ENCODE measurements at regions not wholly inside any gene's neighbourhood (a gene's known extent, or its start where the extent isn't known, plus 50 kb on each side); places are given as distances from the start of the nearest gene placed in this dataset.

DNA sequence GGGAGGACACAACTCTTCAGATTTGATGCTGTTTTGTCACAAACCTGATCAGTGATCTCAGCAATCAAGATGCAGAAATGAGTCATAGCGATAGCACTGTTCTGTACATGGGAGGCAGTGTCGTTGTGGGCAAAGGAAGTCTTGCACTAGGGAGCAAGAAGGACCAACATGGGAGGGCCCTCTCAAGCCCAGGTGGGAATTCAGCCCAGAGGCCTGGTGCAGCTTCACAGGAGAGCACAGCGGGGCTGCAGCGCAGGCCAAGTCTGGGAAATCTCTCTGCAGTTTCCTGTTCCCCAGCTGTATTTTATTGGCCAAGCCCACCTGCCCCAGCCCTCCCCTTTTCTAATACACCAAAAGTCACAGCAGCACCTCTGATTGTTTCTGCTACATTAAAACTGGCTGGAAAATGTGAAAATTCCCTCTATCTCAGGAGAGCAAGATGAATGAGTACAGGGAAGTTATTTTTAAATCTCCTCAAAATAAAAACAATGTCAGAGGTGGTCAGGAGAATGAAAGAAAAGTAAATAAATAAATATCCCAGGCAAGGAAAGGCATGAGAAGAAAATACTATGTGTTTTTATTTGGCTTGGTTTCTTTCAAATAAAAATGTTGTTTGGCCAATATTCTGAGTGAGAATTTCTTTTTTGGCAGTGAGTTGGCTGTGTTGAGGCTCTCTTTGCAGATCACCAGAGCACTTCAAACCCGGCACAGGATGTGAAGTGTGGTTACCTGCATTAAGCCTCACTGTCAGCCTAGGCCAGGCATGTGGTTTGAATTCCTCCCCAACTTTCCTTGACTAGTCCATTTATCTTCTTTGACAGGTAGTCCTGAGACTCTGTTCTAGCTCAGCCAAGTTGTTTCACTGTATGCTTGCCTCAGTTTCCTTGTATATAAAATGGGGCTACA is 422.1 kb downstream of the PLPP3 start:
- in situ Hi-C loops (cut with MboI; ENCODE audit: low pct_unique_long_range_greater_than_20kb, low sequenced_read_pairs, unreplicated experiment) = no loop called here
- TF ChIP-seq CTCF (IDR thresholded peaks at IDR 0.05; ENCODE audit: extremely low read depth, insufficient read depth, missing control alignments) = no peak
- no peak for DNase-seq (ENCODE audit: low spot score)

GRCh38 chr1:56153276-56153675 is 426.1 kb downstream of the PLPP3 start:
- in situ Hi-C loops (cut with MboI; ENCODE audit: low pct_unique_long_range_greater_than_20kb, low sequenced_read_pairs, unreplicated experiment) = no loop called here
- TF ChIP-seq CTCF (IDR thresholded peaks at IDR 0.05; ENCODE audit: extremely low read depth, insufficient read depth, missing control alignments) = no peak
- DNase-seq (ENCODE audit: low spot score) = no peak

- DNase-seq (ENCODE audit: low spot score) = no peak
- no peak for TF ChIP-seq CTCF (IDR thresholded peaks at IDR 0.05; ENCODE audit: extremely low read depth, insufficient read depth, missing control alignments)
- in situ Hi-C loops (cut with MboI; ENCODE audit: low pct_unique_long_range_greater_than_20kb, low sequenced_read_pairs, unreplicated experiment) = no loop called here
These were observed 426.7 kb downstream of the PLPP3 start for GRCh38 chr1:56152635-56153034.

- in situ Hi-C loops (cut with MboI; ENCODE audit: low pct_unique_long_range_greater_than_20kb, low sequenced_read_pairs, unreplicated experiment) = no loop called here
- DNase-seq (ENCODE audit: low spot score) = no peak
- no peak for TF ChIP-seq CTCF (IDR thresholded peaks at IDR 0.05; ENCODE audit: extremely low read depth, insufficient read depth, missing control alignments)
These were observed 428.0 kb downstream of the PLPP3 start for GRCh38 chr1:56151402-56151801.

DNA sequence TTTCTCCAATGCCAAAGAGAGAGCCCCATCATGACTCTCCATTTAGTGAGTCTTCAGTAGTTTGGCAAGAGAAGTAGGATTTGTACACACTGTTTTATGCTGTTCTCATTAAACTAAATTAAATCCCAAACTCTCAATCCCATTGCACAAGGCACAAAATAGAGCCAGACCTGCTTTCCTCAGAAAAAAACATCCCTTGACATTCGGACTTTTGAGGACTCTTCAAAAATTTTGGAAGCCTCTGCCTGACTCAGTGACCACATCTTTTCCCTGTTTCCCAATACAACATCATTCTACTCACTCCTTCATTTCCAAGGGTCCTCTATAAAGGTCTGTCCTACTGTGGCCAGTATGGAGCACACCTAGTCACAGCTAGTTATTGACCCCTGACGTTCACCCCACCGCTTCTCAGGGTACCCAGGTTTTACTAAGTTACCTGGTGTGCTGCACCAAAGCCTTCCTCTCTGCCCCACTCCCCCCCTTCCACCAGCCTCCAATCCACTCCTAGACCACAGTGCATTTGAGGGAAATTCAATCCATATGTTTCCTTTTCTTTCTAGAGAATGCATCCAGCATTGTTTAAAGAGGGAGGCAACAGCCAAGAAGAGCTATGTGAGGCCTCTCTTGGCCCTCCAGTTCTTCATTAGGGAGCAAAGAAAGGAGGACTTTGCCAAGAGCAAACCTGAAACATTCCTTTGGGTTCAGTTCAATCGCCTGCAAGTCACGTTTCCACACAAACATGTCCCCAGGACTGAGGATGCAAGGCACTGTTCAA is 428.7 kb downstream of the PLPP3 start:
- in situ Hi-C loops (cut with MboI; ENCODE audit: low pct_unique_long_range_greater_than_20kb, low sequenced_read_pairs, unreplicated experiment) = no loop called here
- no peak for DNase-seq (ENCODE audit: low spot score)
- TF ChIP-seq CTCF (IDR thresholded peaks at IDR 0.05; ENCODE audit: extremely low read depth, insufficient read depth, missing control alignments) = no peak

DNA sequence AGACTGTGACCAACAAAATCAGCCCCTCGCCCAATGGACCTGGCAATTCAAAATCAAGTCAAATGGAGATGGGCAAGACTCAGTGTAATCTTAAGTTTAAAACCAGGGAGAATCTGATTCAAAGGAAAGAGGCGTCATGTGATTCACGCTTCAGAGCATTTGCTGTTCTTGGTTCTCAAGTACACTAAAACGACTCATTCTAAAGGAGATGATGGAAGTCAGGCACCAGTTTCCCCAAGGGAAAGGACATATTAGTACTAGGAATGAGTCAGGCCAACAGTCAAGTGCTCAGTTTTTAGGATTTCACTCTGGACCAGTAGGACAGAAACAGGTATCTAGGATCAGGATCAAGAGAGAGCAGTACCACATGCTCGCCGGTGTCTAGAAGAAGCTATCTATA is 429.6 kb downstream of the PLPP3 start:
- in situ Hi-C loops (cut with MboI; ENCODE audit: low pct_unique_long_range_greater_than_20kb, low sequenced_read_pairs, unreplicated experiment) = no loop called here
- DNase-seq (ENCODE audit: low spot score) = no peak
- no peak for TF ChIP-seq CTCF (IDR thresholded peaks at IDR 0.05; ENCODE audit: extremely low read depth, insufficient read depth, missing control alignments)
